Panc1 (cell line): ENCODE measurements at regions not wholly inside any gene's neighbourhood (a gene's known extent, or its start where the extent isn't known, plus 50 kb on each side); places are given as distances from the start of the nearest gene placed in this dataset.

Source experiments
- ATAC-seq: fragments of 200-7000 bp; cut with Tn5 transposase; 2 replicates; pipeline ENCODE4 v1.9.1; 2020; ENCODE audit warnings: mild to moderate bottlenecking, moderate library complexity
- BruUV-seq: library from RNA; stranded (reverse); fragments of 400-500 nt; replicated peaks from 2 replicates; lab custom pipeline; 2021; lab: Mats Ljungman, UMichigan
- CTCF ChIA-PET: fragments of 300-600 bp; sonication (Branson Sonifier 250); formaldehyde crosslinking; loops from one replicate; lab custom pipeline; 2022; ENCODE audit warnings: antibody characterized with exemption; lab: Charles Lee
- POLR2A ChIA-PET: fragments of 300-600 bp; sonication (Branson Sonifier 250); formaldehyde crosslinking; loops from one replicate; lab custom pipeline; 2022; ENCODE audit warnings: antibody characterized with exemption; lab: Charles Lee
- DNase-seq: peaks from one replicate; pipeline ENCODE4 v3.0.0-alpha.2; 2010; ENCODE audit warnings: low read depth, low spot score
- H3K27ac ChIP-seq: 2 replicates; pipeline ENCODE4 v1.5.1; 2011; ENCODE audit warnings: mild to moderate bottlenecking, low read length, inconsistent platforms
- H3K27me3 ChIP-seq: fragments of 200-500 bp; sonication (Bioruptor generic); 2 replicates; pipeline ENCODE4 v1.6.0; 2014; ENCODE audit warnings: low read length, inconsistent platforms; ENCODE audit not compliant: control insufficient read depth, insufficient read depth
- H3K36me3 ChIP-seq: fragments of 200-500 bp; sonication (Bioruptor generic); 2 replicates; pipeline ENCODE4 v1.5.1; 2014; ENCODE audit warnings: inconsistent platforms, mild to moderate bottlenecking, low read length, moderate library complexity; ENCODE audit not compliant: control insufficient read depth, insufficient read depth
- H3K4me1 ChIP-seq: 2 replicates; pipeline ENCODE4 v1.5.1; 2011; ENCODE audit warnings: inconsistent platforms, mild to moderate bottlenecking, low read length, moderate library complexity; ENCODE audit not compliant: control insufficient read depth, insufficient read depth
- H3K4me3 ChIP-seq, 2 experiments: 2 replicates each; pipeline ENCODE4 v1.5.1; 2011 to 2012; ENCODE audit warnings: low read depth in 2 of 2, low read length in 2 of 2, mild to moderate bottlenecking in 2 of 2, inconsistent platforms in 1 of 2, moderate library complexity in 1 of 2
- H3K9me3 ChIP-seq: fragments of 200-500 bp; sonication (Bioruptor generic); 2 replicates; pipeline ENCODE4 v1.5.1; 2014; ENCODE audit warnings: low read depth, mild to moderate bottlenecking, inconsistent platforms, low read length, moderate library complexity; ENCODE audit not compliant: control insufficient read depth, insufficient read depth
- CTCF ChIP-seq: fragments of 450-650 bp; IDR thresholded peaks from 2 replicates; pipeline ENCODE4 v1.5.1; 2017; ENCODE audit warnings: mild to moderate bottlenecking
- POLR2AphosphoS5 ChIP-seq: IDR thresholded peaks from 2 replicates; pipeline ENCODE4 v1.6.1; 2012; ENCODE audit warnings: mild to moderate bottlenecking, low read depth, low read length, moderate library complexity
- REST ChIP-seq, 2 experiments: IDR thresholded peaks; 2 replicates each; pipeline ENCODE4 v1.6.1; 2011 to 2012; ENCODE audit warnings: low read depth in 2 of 2, control low read depth in 1 of 2, low read length in 1 of 2, mild to moderate bottlenecking in 1 of 2, moderate library complexity in 1 of 2; ENCODE audit not compliant: insufficient read depth in 1 of 2
- SIN3A ChIP-seq: IDR thresholded peaks from 2 replicates; pipeline ENCODE4 v1.6.1; 2012; ENCODE audit warnings: low read depth, mild to moderate bottlenecking, low read length, moderate library complexity, borderline replicate concordance; ENCODE audit not compliant: insufficient read depth
- TCF7L2 ChIP-seq: IDR thresholded peaks from 2 replicates; pipeline ENCODE4 v1.6.1; 2011; ENCODE audit warnings: mild to moderate bottlenecking, low read depth, low read length, inconsistent platforms
- in situ Hi-C: cut with HindIII; loops from 2 replicates; pipeline ENCODE4 v1.10.0; 2016; ENCODE audit warnings: low sequenced_read_pairs, low pct_unique_long_range_greater_than_20kb
- intact Hi-C: fragments of 100-400 bp; cut with micrococcal nuclease; formaldehyde crosslinking; loops from one replicate; pipeline ENCODE4 v1.10.0; 2022; ENCODE audit not compliant: unreplicated experiment

- Histone ChIP-seq H3K27ac (no peak overlapping the region), H3K9me3 (no peaks in the 10 kb centered on the region), H3K36me3 (no peaks in the 10 kb centered on the region; the same call in 1 of the 2 replicates), H3K27me3 (no peaks in the 10 kb centered on the region), H3K4me3 (no peak overlapping the region), H3K4me1 (no peaks in the 10 kb centered on the region)
- CTCF ChIA-PET, result no interaction called here
- TF ChIP-seq POLR2AphosphoS5 (no peak), CTCF (no peak), REST (IDR thresholded peaks at IDR 0.05; ENCODE audit: insufficient read depth in 1 of 2, low read depth in 2 of 2, low read length in 1 of 2) (no peak), SIN3A (no peak), TCF7L2 (no peak)
- intact Hi-C loops, result loop anchor here (5.0 kb wide), 1 partner anchor 257 kb away; no protein-coding TSS in a partner anchor
- in situ Hi-C loops, result no loop called here
- BruUV-seq, result no TSS peak
- POLR2A ChIA-PET, result no interaction called here
- ATAC-seq (no peak), DNase-seq (no peak)
Observed at GRCh38 chr22:42180349-42180842, 49.8 kb upstream of the CYP2D6 start.
